ENCODE measurements at regions not wholly inside any gene's neighbourhood (a gene's known extent, or its start where the extent isn't known, plus 50 kb on each side); places are given as distances from the start of the nearest gene placed in this dataset.

GRCh38 chr2:10226038-10226724 is 76.5 kb upstream of the HPCAL1 start:
- no peaks in the 10 kb centered on the region for H4K20me1 ChIP-seq (replicated peaks; ENCODE audit: control insufficient read depth, extremely low read depth, insufficient read depth, low read length)
- no peaks in the 10 kb centered on the region for H3K9me1 ChIP-seq (replicated peaks; ENCODE audit: control insufficient read depth, extremely low read depth, insufficient read depth, low read length)
- POLR2A ChIA-PET = no interaction called here
- CTCF ChIA-PET = no interaction called here
- FAIRE-seq = no peak
- no peak overlapping the region for H2AFZ ChIP-seq (ENCODE audit: low read depth, low read length)
- no peak overlapping the region for H3K4me2 ChIP-seq (ENCODE audit: insufficient read depth, low read length)
- intact Hi-C loops (cut with micrococcal nuclease) = loop anchor here (2.0 kb wide), 1 partner anchor 15 kb away; no protein-coding TSS in a partner anchor
- dilution Hi-C loops (cut with MboI; ENCODE audit: extremely low pct_ligation_motif_present, low sequenced_read_pairs) = no loop called here
- H3K27me3 ChIP-seq (ENCODE audit: control insufficient read depth in 2 of 2, insufficient read depth in 2 of 2, low read length in 2 of 2) = no peaks in the 10 kb centered on the region
- H3K36me3 ChIP-seq (ENCODE audit: control insufficient read depth in 2 of 2, extremely low read depth in 1 of 2, insufficient read depth in 2 of 2, low read length in 2 of 2) = no peaks in the 10 kb centered on the region
- no peak overlapping the region for H3K27ac ChIP-seq (ENCODE audit: insufficient read depth, low read depth, low read length)
- DNase-seq (ENCODE audit: low read depth, low spot score) = no peak
- H3K4me1 ChIP-seq (ENCODE audit: control insufficient read depth, extremely low read depth, insufficient read depth, low read length) = no peaks in the 10 kb centered on the region
- no peak overlapping the region for H3K9ac ChIP-seq (replicated peaks; ENCODE audit: extremely low read depth, insufficient read depth, low read length)
- no peak overlapping the region for H3K4me3 ChIP-seq (replicated peaks in 1 of 3; ENCODE audit: insufficient read depth in 1 of 3, low read depth in 1 of 3, low read length in 3 of 3)
- no peaks in the 10 kb centered on the region for H3K79me2 ChIP-seq (ENCODE audit: control insufficient read depth, insufficient read depth, low read length)
- no TSS peak for BruUV-seq (replicated peaks)
- no peaks in the 10 kb centered on the region for H3K9me3 ChIP-seq (replicated peaks; ENCODE audit: control insufficient read depth, insufficient read depth, low read length)
- no peak for TF ChIP-seq JUN (IDR thresholded peaks at IDR 0.05; ENCODE audit: borderline replicate concordance, insufficient read depth, insufficient read length, low read depth)
- TF ChIP-seq CTCF (IDR thresholded peaks at IDR 0.05; ENCODE audit: extremely low read depth in 1 of 2, insufficient read depth in 1 of 2, low read depth in 1 of 2, low read length in 2 of 2) = no peak
- TF ChIP-seq POLR2A (IDR thresholded peaks at IDR 0.05; ENCODE audit: low read depth, low read length) = no peak
- no peak for TF ChIP-seq EZH2 (IDR thresholded peaks at IDR 0.05; ENCODE audit: borderline replicate concordance, low read depth, low read length, severe bottlenecking)
- TF ChIP-seq MYC (IDR thresholded peaks at IDR 0.05; ENCODE audit: low read depth, low read length) = no peak
- TF ChIP-seq FOS (IDR thresholded peaks at IDR 0.05; ENCODE audit: borderline replicate concordance, insufficient read depth, low read length) = no peak
- TF ChIP-seq MAX (IDR thresholded peaks at IDR 0.05; ENCODE audit: insufficient read depth, insufficient read length) = no peak
- TF ChIP-seq GATA2 (IDR thresholded peaks at IDR 0.05; ENCODE audit: insufficient read depth, insufficient read length, low read depth, low read length) = no peak
- TF ChIP-seq POLR2AphosphoS5 (IDR thresholded peaks at IDR 0.05; ENCODE audit: insufficient read depth, low read depth, low read length) = no peak

Data from endothelial cell of umbilical vein (primary cell).